ENCODE measurements at regions not wholly inside any gene's neighbourhood (a gene's known extent, or its start where the extent isn't known, plus 50 kb on each side); places are given as distances from the start of the nearest gene placed in this dataset.

- Histone ChIP-seq H3K18ac (ENCODE audit: insufficient read length, low read depth, low read length) (no peak overlapping the region), H3K56ac (ENCODE audit: insufficient read length, low read depth, low read length) (no peak overlapping the region), H2BK15ac (ENCODE audit: low read depth, low read length) (no peak overlapping the region), H3K14ac (ENCODE audit: insufficient read depth, low read length) (no peak overlapping the region; the same call in 1 of the 2 replicates), H4K8ac (replicated peaks; ENCODE audit: insufficient read length, low read depth, low read length) (no peak overlapping the region), H4K5ac (ENCODE audit: insufficient read length, low read depth, low read length) (no peak overlapping the region), H3K9me3 (ENCODE audit: control insufficient read depth, low read depth, low read length) (no peaks in the 10 kb centered on the region), H3K27me3 (ENCODE audit: insufficient read depth, low read length) (no peaks in the 10 kb centered on the region), H2AK5ac (ENCODE audit: insufficient read length, low read length) (no peak overlapping the region), H3K79me2 (ENCODE audit: insufficient read depth, low read length) (no peaks in the 10 kb centered on the region), H3K4ac (ENCODE audit: low read depth, low read length) (no peak overlapping the region), H2BK12ac (ENCODE audit: insufficient read length, low read depth, low read length) (no peak overlapping the region), H3K23ac (ENCODE audit: insufficient read length, low read depth, low read length) (no peak overlapping the region), H4K91ac (ENCODE audit: insufficient read length, low read depth, low read length) (no peak overlapping the region), H3K4me1 (ENCODE audit: insufficient read depth, low read length) (no peaks in the 10 kb centered on the region), H3K79me1 (ENCODE audit: insufficient read depth, low read depth, low read length, poor library complexity, severe bottlenecking) (no peaks in the 10 kb centered on the region), H2BK20ac (ENCODE audit: low read depth, low read length, poor library complexity, severe bottlenecking) (no peak overlapping the region), H3K4me2 (ENCODE audit: insufficient read depth, insufficient read length, low read length) (no peak overlapping the region), H3T11ph (ENCODE audit: low read length) (no peak overlapping the region), H4K20me1 (ENCODE audit: control insufficient read depth, insufficient read depth, insufficient read length) (no peaks in the 10 kb centered on the region), H3K9ac (ENCODE audit: extremely low read depth, insufficient read length, low read length) (no peak overlapping the region), H2BK5ac (ENCODE audit: insufficient read length, low read length) (no peak overlapping the region), H3K23me2 (ENCODE audit: insufficient read length, low read depth, low read length, poor library complexity, severe bottlenecking) (no peaks in the 10 kb centered on the region), H2AFZ (ENCODE audit: low read length) (no peak overlapping the region), H3K27ac (ENCODE audit: insufficient read length, low read depth, low read length) (no peak overlapping the region), H2BK120ac (ENCODE audit: low read depth, low read length, poor library complexity, severe bottlenecking) (no peak overlapping the region)
- Mint-ChIP-seq H3K4me3 (no peak overlapping the region), H3K27ac (peak overlapping the region in 2 of 3 experiments; percentile 73 to 75; a peak in 4 of 7 replicates), H3K27me3 (ENCODE audit: low read depth) (no peaks in the 10 kb centered on the region; the same call in none of the 2 replicates), H3K9me3 (no peaks in the 10 kb centered on the region), H3K4me1 (peaks cover 9 to 16% of the 10 kb centered on the region in 2 experiments), H3K36me3 (ENCODE audit: insufficient read depth in 1 of 3, low read depth in 3 of 3) (no peaks in the 10 kb centered on the region)
- no peak for TF ChIP-seq CTCF (conservative IDR thresholded peaks at IDR 0.05)
- DNase-seq: no peak
- WGBS (ENCODE audit: extremely low coverage, insufficient read length, low lambda C conversion rate): no CpG with 5 or more reads among the region's 16 CpGs
Observed at GRCh38 chr3:127064391-127065137, 81.6 kb downstream of the PLXNA1 start.

Measured in H9 (cell line).